RWPE1 (cell line): ENCODE measurements at regions not wholly inside any gene's neighbourhood (a gene's known extent, or its start where the extent isn't known, plus 50 kb on each side); places are given as distances from the start of the nearest gene placed in this dataset.

Experiments used
- CTCF ChIA-PET: fragments of 350-600 bp; sonication (Branson Sonifier 250); formaldehyde crosslinking; extraction: SDS; loops from one replicate; lab custom pipeline; 2021; lab: Yijun Ruan, JAX
- POLR2A ChIA-PET: fragments of 400-600 bp; formaldehyde crosslinking; extraction: SDS; loops from one replicate; lab custom pipeline; 2020; ENCODE audit warnings: antibody characterized with exemption; ENCODE audit not compliant: low non-redundant PET; lab: Yijun Ruan, JAX
- DNase-seq: peaks from one replicate; pipeline ENCODE4 v3.0.0; 2012; ENCODE audit warnings: low spot score
- H3K27ac ChIP-seq: fragments of 450-650 bp; 2 replicates; pipeline ENCODE4 v1.5.1; 2017
- TF ChIP-seq, protein P1 (sequence below): fragments of 450-650 bp; conservative IDR thresholded peaks from 2 replicates; pipeline ENCODE4 v1.5.1; 2017; ENCODE audit warnings: low read depth, mild to moderate bottlenecking

- H3K27ac ChIP-seq, result no peak overlapping the region
- DNase-seq, result no peak
- CTCF ChIA-PET, result no interaction called here
- POLR2A ChIA-PET, result no interaction called here
- TF ChIP-seq, protein P1, sequence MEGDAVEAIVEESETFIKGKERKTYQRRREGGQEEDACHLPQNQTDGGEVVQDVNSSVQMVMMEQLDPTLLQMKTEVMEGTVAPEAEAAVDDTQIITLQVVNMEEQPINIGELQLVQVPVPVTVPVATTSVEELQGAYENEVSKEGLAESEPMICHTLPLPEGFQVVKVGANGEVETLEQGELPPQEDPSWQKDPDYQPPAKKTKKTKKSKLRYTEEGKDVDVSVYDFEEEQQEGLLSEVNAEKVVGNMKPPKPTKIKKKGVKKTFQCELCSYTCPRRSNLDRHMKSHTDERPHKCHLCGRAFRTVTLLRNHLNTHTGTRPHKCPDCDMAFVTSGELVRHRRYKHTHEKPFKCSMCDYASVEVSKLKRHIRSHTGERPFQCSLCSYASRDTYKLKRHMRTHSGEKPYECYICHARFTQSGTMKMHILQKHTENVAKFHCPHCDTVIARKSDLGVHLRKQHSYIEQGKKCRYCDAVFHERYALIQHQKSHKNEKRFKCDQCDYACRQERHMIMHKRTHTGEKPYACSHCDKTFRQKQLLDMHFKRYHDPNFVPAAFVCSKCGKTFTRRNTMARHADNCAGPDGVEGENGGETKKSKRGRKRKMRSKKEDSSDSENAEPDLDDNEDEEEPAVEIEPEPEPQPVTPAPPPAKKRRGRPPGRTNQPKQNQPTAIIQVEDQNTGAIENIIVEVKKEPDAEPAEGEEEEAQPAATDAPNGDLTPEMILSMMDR, result no peak
These were observed 970.3 kb downstream of the BCL11B start for GRCh38 chr14:98301681-98302080.

DNA sequence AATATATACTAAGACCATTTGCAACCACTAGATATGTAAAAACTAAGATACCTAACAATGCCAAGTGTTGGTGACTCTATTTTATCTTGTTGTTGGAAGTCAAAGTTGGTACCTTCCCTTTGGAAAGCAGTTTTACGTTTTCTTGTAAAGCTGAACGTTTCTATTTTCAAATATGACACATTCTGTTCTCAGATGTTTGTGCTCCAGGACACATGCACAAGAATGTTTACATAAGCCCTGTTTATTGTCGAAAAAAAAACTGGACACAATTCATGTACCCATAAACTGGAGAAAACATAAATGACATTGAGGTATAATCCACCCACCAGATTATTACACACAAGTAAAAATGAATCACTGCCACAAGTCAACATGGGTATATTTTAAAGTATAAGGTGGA lies 967.4 kb downstream of the BCL11B start:
- DNase-seq, result no peak
- POLR2A ChIA-PET, result no interaction called here

GRCh38 chr14:98309591-98309990 lies 962.4 kb downstream of the BCL11B start:
- ChIA-PET POLR2A (no interaction called here), CTCF (no interaction called here)
- no peak overlapping the region for H3K27ac ChIP-seq
- TF ChIP-seq, protein P1, result no peak
- DNase-seq, result no peak

More for the DNA sequence above, 967.4 kb downstream of the BCL11B start:
- CTCF ChIA-PET, result no interaction called here
- no peak overlapping the region for H3K27ac ChIP-seq
- TF ChIP-seq, protein P1, result no peak

DNA sequence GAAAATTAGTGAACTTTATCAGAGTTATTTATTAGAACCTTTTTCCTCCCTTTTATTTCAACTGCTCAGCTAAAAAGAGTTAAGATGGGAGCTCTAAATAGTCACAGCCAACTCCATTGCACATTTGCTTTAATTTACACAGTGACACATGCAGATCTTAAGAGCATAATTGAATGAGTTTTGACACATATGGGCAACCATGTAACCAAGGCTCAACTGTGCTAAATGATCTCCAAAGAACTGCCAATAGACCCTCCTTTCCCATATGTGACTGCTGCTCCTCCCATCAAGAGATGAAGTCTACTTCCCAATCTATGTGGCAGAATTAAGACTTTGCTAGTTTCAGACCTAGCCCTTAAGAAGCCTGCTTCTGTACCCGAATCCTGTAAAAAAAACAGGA lies 960.0 kb downstream of the BCL11B start:
- ChIA-PET CTCF (no interaction called here), POLR2A (no interaction called here)
- H3K27ac ChIP-seq, result no peak overlapping the region
- DNase-seq, result no peak
- TF ChIP-seq, protein P1, result no peak

DNA sequence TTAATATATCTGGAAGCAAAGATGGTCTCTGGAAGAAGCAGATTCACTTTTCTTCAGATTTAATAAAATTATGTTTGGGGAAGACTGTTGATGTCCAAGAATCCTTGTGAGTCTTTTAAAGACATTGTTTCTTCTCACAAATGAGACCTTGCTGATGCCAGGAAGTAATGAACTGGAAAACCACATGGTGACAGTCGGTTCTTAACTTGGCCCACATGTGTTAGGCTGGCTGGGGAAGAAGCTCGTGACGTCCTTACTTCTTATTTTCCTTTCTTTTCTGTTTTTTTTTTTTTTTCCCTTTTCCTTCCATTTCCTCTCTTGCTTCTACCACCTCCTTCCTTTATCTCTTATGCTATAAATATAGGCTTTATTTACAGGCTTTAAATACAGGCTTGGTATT lies 950.2 kb downstream of the BCL11B start:
- POLR2A ChIA-PET, result no interaction called here
- no peak for DNase-seq
- CTCF ChIA-PET, result interaction anchor here (0.8 kb wide), 1 partner anchor 18 kb away, joined by 3 read pairs; no protein-coding TSS in a partner anchor
- no peak overlapping the region for H3K27ac ChIP-seq
- TF ChIP-seq, protein P1, result no peak

GRCh38 chr14:98323836-98324235 lies 948.2 kb downstream of the BCL11B start:
- no peak for DNase-seq
- ChIA-PET CTCF (no interaction called here), POLR2A (no interaction called here)
- no peak overlapping the region for H3K27ac ChIP-seq
- TF ChIP-seq, protein P1, result no peak

DNA sequence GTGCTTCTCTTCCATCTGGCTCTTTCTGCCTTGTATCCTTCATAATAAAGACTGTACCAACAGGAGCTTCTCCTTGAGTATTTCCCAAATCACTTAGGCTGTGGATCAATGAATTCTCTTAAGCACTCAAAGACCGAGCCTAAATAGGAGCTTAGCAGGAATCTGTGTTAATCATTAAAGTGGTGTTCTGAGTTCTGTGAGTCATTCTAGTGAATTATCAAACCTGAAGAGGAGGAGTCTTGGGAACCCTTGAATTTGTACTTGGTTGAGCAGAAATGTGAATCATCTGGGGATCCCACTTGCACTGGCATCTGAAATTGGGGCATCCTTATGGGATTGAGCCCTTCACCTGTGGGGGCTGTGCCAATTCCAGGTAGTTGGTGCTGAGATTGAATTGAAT lies 946.2 kb downstream of the BCL11B start:
- no peak for DNase-seq
- POLR2A ChIA-PET, result no interaction called here
- CTCF ChIA-PET, result interaction anchor here (0.5 to 0.6 kb wide), 2 partner anchors 296 to 1897 kb away, joined by 3 to 4 read pairs; no protein-coding TSS in a partner anchor
- H3K27ac ChIP-seq, result no peak overlapping the region
- TF ChIP-seq, protein P1, result no peak
